ENCODE measurements at regions not wholly inside any gene's neighbourhood (a gene's known extent, or its start where the extent isn't known, plus 50 kb on each side); places are given as distances from the start of the nearest gene placed in this dataset.

- no peak for DNase-seq (ENCODE audit: low read depth, low spot score)
- Mint-ChIP-seq H3K4me1 (no peaks in the 10 kb centered on the region), H3K4me3 (no peak overlapping the region), H3K27ac (ENCODE audit: unreplicated experiment) (no peak overlapping the region), H3K27me3 (ENCODE audit: low read depth) (no peaks in the 10 kb centered on the region), H3K9me3 (no peaks in the 10 kb centered on the region), H3K36me3 (ENCODE audit: low read depth) (no peaks in the 10 kb centered on the region)
- TF ChIP-seq CTCF (conservative IDR thresholded peaks at IDR 0.05): no peak
These were observed 201.0 kb downstream of the MBD2 start for GRCh38 chr18:54023471-54023870.

GRCh38 chr18:54020966-54021365 is 203.5 kb downstream of the MBD2 start:
- Mint-ChIP-seq H3K9me3 (no peaks in the 10 kb centered on the region), H3K4me1 (no peaks in the 10 kb centered on the region), H3K27ac (ENCODE audit: unreplicated experiment) (no peak overlapping the region), H3K4me3 (no peak overlapping the region), H3K36me3 (ENCODE audit: low read depth) (no peaks in the 10 kb centered on the region), H3K27me3 (ENCODE audit: low read depth) (no peaks in the 10 kb centered on the region)
- DNase-seq (ENCODE audit: low read depth, low spot score): no peak
- TF ChIP-seq CTCF (conservative IDR thresholded peaks at IDR 0.05): no peak

- H3K27me3 Mint-ChIP-seq (ENCODE audit: low read depth): no peaks in the 10 kb centered on the region
These were observed 204.2 kb downstream of the MBD2 start for GRCh38 chr18:54020156-54020745.

GRCh38 chr18:54019641-54020040 is 204.8 kb downstream of the MBD2 start:
- H3K36me3 Mint-ChIP-seq (ENCODE audit: low read depth): no peaks in the 10 kb centered on the region
- no peak for DNase-seq (ENCODE audit: low read depth, low spot score)
- no peaks in the 10 kb centered on the region for H3K4me1 Mint-ChIP-seq
- no peaks in the 10 kb centered on the region for H3K9me3 Mint-ChIP-seq
- H3K27ac Mint-ChIP-seq (ENCODE audit: unreplicated experiment): no peak overlapping the region
- H3K4me3 Mint-ChIP-seq: no peak overlapping the region
- no peaks in the 10 kb centered on the region for H3K27me3 Mint-ChIP-seq (ENCODE audit: low read depth)
- TF ChIP-seq CTCF (conservative IDR thresholded peaks at IDR 0.05): no peak

More at GRCh38 chr18:54020156-54020745, 204.2 kb downstream of the MBD2 start:
- Mint-ChIP-seq H3K4me1 (no peaks in the 10 kb centered on the region), H3K36me3 (ENCODE audit: low read depth) (no peaks in the 10 kb centered on the region), H3K4me3 (no peak overlapping the region), H3K27ac (ENCODE audit: unreplicated experiment) (no peak overlapping the region), H3K9me3 (no peaks in the 10 kb centered on the region)
- no peak for DNase-seq (ENCODE audit: low read depth, low spot score)
- TF ChIP-seq CTCF (conservative IDR thresholded peaks at IDR 0.05): no peak

GRCh38 chr18:54013452-54013851 is 211.0 kb downstream of the MBD2 start:
- Mint-ChIP-seq H3K36me3 (ENCODE audit: low read depth) (no peaks in the 10 kb centered on the region), H3K27ac (ENCODE audit: unreplicated experiment) (no peak overlapping the region), H3K4me3 (no peak overlapping the region), H3K4me1 (no peaks in the 10 kb centered on the region), H3K27me3 (ENCODE audit: low read depth) (no peaks in the 10 kb centered on the region), H3K9me3 (peaks cover 9% of the 10 kb centered on the region)
- no peak for TF ChIP-seq CTCF (conservative IDR thresholded peaks at IDR 0.05)
- DNase-seq (ENCODE audit: low read depth, low spot score): no peak

Measured in neural crest cell (in vitro differentiated cells).